Osteoblast (primary cell): ENCODE measurements at regions not wholly inside any gene's neighbourhood (a gene's known extent, or its start where the extent isn't known, plus 50 kb on each side); places are given as distances from the start of the nearest gene placed in this dataset.

Experiments
- DNase-seq: peaks from one replicate; pipeline ENCODE4 v3.0.0; 2011; ENCODE audit warnings: low spot score, mixed read lengths; ENCODE audit not compliant: insufficient read length; ENCODE audit errors: missing footprints
- H2AFZ ChIP-seq: 2 replicates; pipeline ENCODE4 v1.6.0; 2011; ENCODE audit warnings: mild to moderate bottlenecking, low read length
- H3K27ac ChIP-seq: 2 replicates; pipeline ENCODE4 v1.5.1; 2011; ENCODE audit warnings: mild to moderate bottlenecking, low read depth, low read length, moderate library complexity
- H3K27me3 ChIP-seq: 2 replicates; pipeline ENCODE4 v1.6.0; 2012; ENCODE audit warnings: mild to moderate bottlenecking, control low read depth, inconsistent platforms, low read length, moderate library complexity; ENCODE audit not compliant: insufficient read depth
- H3K36me3 ChIP-seq: 2 replicates; pipeline ENCODE4 v1.5.1; 2011; ENCODE audit warnings: mild to moderate bottlenecking, low read length, control low read depth, moderate library complexity; ENCODE audit not compliant: insufficient read depth
- H3K4me1 ChIP-seq: 2 replicates; pipeline ENCODE4 v1.5.1; 2011; ENCODE audit warnings: mild to moderate bottlenecking, low read length, control low read depth, moderate library complexity; ENCODE audit not compliant: insufficient read depth
- H3K4me2 ChIP-seq: 2 replicates; pipeline ENCODE4 v1.6.0; 2011; ENCODE audit warnings: mild to moderate bottlenecking, low read length; ENCODE audit not compliant: insufficient read depth
- H3K4me3 ChIP-seq: fragments of 200-600 bp; sonication (generic); 3 replicates; pipeline ENCODE4 v1.5.1; 2012; ENCODE audit warnings: mild to moderate bottlenecking, low read length, inconsistent platforms; ENCODE audit not compliant: insufficient read depth
- H3K79me2 ChIP-seq: 2 replicates; pipeline ENCODE4 v1.6.0; 2012; ENCODE audit warnings: mild to moderate bottlenecking, low read length, control low read depth, inconsistent platforms; ENCODE audit not compliant: insufficient read depth
- H3K9me3 ChIP-seq: 2 replicates; pipeline ENCODE4 v1.5.1; 2011; ENCODE audit warnings: low read depth, low read length, control low read depth
- H4K20me1 ChIP-seq: 2 replicates; pipeline ENCODE4 v1.6.0; 2012; ENCODE audit warnings: mild to moderate bottlenecking, low read length, control low read depth; ENCODE audit not compliant: insufficient read depth
- CTCF ChIP-seq: IDR thresholded peaks from 2 replicates; pipeline ENCODE4 v1.5.1; 2011; ENCODE audit warnings: mild to moderate bottlenecking, low read depth, low read length, moderate library complexity; ENCODE audit errors: extremely low read depth

- Histone ChIP-seq H3K36me3 (no peaks in the 10 kb centered on the region), H3K79me2 (no peaks in the 10 kb centered on the region), H3K4me2 (no peak overlapping the region), H4K20me1 (no peaks in the 10 kb centered on the region), H2AFZ (no peak overlapping the region), H3K4me3 (no peak overlapping the region), H3K4me1 (no peaks in the 10 kb centered on the region), H3K27me3 (no peaks in the 10 kb centered on the region), H3K9me3 (no peaks in the 10 kb centered on the region), H3K27ac (no peak overlapping the region)
- no peak for TF ChIP-seq CTCF
- DNase-seq = no peak
These were observed 414.8 kb upstream of the ID2 start for GRCh38 chr2:8267048-8267447.

GRCh38 chr2:8267721-8268120, 414.1 kb upstream of the ID2 start:
- Histone ChIP-seq H4K20me1 (no peaks in the 10 kb centered on the region), H3K4me2 (no peak overlapping the region), H3K36me3 (no peaks in the 10 kb centered on the region), H2AFZ (no peak overlapping the region), H3K27ac (no peak overlapping the region), H3K27me3 (no peaks in the 10 kb centered on the region), H3K79me2 (no peaks in the 10 kb centered on the region), H3K4me1 (no peaks in the 10 kb centered on the region), H3K9me3 (no peaks in the 10 kb centered on the region), H3K4me3 (no peak overlapping the region)
- no peak for TF ChIP-seq CTCF
- DNase-seq = no peak

GRCh38 chr2:8268172-8268783, 413.6 kb upstream of the ID2 start:
- Histone ChIP-seq H3K4me2 (no peak overlapping the region), H4K20me1 (no peaks in the 10 kb centered on the region), H3K4me1 (no peaks in the 10 kb centered on the region), H3K9me3 (no peaks in the 10 kb centered on the region), H3K27ac (no peak overlapping the region), H3K36me3 (no peaks in the 10 kb centered on the region), H3K4me3 (no peak overlapping the region), H3K79me2 (no peaks in the 10 kb centered on the region), H2AFZ (no peak overlapping the region), H3K27me3 (no peaks in the 10 kb centered on the region)
- no peak for DNase-seq
- TF ChIP-seq CTCF = no peak

- Histone ChIP-seq H2AFZ (no peak overlapping the region), H3K36me3 (no peaks in the 10 kb centered on the region), H4K20me1 (no peaks in the 10 kb centered on the region), H3K4me1 (no peaks in the 10 kb centered on the region), H3K79me2 (no peaks in the 10 kb centered on the region), H3K4me2 (no peak overlapping the region), H3K9me3 (peaks cover 3% of the 10 kb centered on the region), H3K27me3 (no peaks in the 10 kb centered on the region), H3K27ac (no peak overlapping the region), H3K4me3 (no peak overlapping the region)
- no peak for DNase-seq
- TF ChIP-seq CTCF = no peak
These were observed 411.2 kb upstream of the ID2 start for GRCh38 chr2:8270699-8271098.
